Endothelial cell of umbilical vein (primary cell): ENCODE measurements at regions not wholly inside any gene's neighbourhood (a gene's known extent, or its start where the extent isn't known, plus 50 kb on each side); places are given as distances from the start of the nearest gene placed in this dataset.

Experiments used
- BruUV-seq: library from RNA; stranded (reverse); fragments of 400-500 nt; replicated peaks from 2 replicates; lab custom pipeline; 2021; lab: Mats Ljungman, UMichigan
- CTCF ChIA-PET: fragments of 300-600, 350-600 bp; sonication (Branson Sonifier 250); formaldehyde crosslinking; loops from one replicate; lab custom pipeline; 2021; ENCODE audit warnings: antibody characterized with exemption, inconsistent platforms; lab: Charles Lee
- POLR2A ChIA-PET: fragments of 300-600, 350-600 bp; sonication (Branson Sonifier 250); formaldehyde crosslinking; loops from one replicate; lab custom pipeline; 2021; ENCODE audit warnings: antibody characterized with exemption, inconsistent platforms; lab: Charles Lee
- DNase-seq: peaks from one replicate; pipeline ENCODE4 v3.0.0-alpha.2; 2011; ENCODE audit warnings: low read depth, low spot score
- FAIRE-seq: peaks from 2 replicates; lab custom pipeline; 2011; peaks lifted over from hg19 to GRCh38; lab: Jason Lieb, UNC
- H2AFZ ChIP-seq: 2 replicates; pipeline ENCODE4 v1.6.0; 2012; ENCODE audit warnings: low read depth, low read length, control low read depth, inconsistent platforms
- H3K27ac ChIP-seq: 2 replicates; pipeline ENCODE4 v1.5.1; 2011; ENCODE audit warnings: low read depth, mild to moderate bottlenecking, control low read depth, low read length, moderate library complexity; ENCODE audit not compliant: insufficient read depth
- H3K27me3 ChIP-seq, 2 experiments: 2 replicates each; pipeline versions ENCODE4 v1.6.0 to v1.6.1; 2011; ENCODE audit warnings: low read length in 2 of 2, mixed read lengths in 1 of 2; ENCODE audit not compliant: control insufficient read depth in 2 of 2, insufficient read depth in 2 of 2
- H3K36me3 ChIP-seq, 2 experiments: 2 replicates in 1 of 2; 3 replicates in 1 of 2; pipeline ENCODE4 v1.5.1; 2011; ENCODE audit warnings: low read length in 2 of 2, mild to moderate bottlenecking in 1 of 2, moderate library complexity in 1 of 2; ENCODE audit not compliant: control insufficient read depth in 2 of 2, insufficient read depth in 2 of 2; ENCODE audit errors: extremely low read depth in 1 of 2
- H3K4me1 ChIP-seq: 3 replicates; pipeline ENCODE4 v1.5.1; 2011; ENCODE audit warnings: mild to moderate bottlenecking, low read length; ENCODE audit not compliant: control insufficient read depth, insufficient read depth; ENCODE audit errors: extremely low read depth
- H3K4me2 ChIP-seq: 2 replicates; pipeline ENCODE4 v1.6.1; 2011; ENCODE audit warnings: low read length, control low read depth, mixed read lengths; ENCODE audit not compliant: insufficient read depth
- H3K4me3 ChIP-seq, 3 experiments: fragments of 200-600 bp in 1 of 3; sonication (generic), shearing (Covaris generic) in 1 of 3; replicated peaks in 1 of 3; 2 replicates each; pipeline ENCODE4 v1.5.1; 2011 to 2016; ENCODE audit warnings: control low read depth in 3 of 3, low read length in 3 of 3, mild to moderate bottlenecking in 2 of 3, inconsistent platforms in 1 of 3, low read depth in 1 of 3, moderate library complexity in 1 of 3; ENCODE audit not compliant: insufficient read depth in 1 of 3
- H3K79me2 ChIP-seq: 2 replicates; pipeline ENCODE4 v1.6.0; 2012; ENCODE audit warnings: low read length, inconsistent platforms; ENCODE audit not compliant: control insufficient read depth, insufficient read depth
- H3K9ac ChIP-seq: replicated peaks from 2 replicates; pipeline ENCODE3; 2011; ENCODE audit warnings: low read length, control low read depth; ENCODE audit not compliant: insufficient read depth; ENCODE audit errors: extremely low read depth
- H3K9me1 ChIP-seq: replicated peaks from 3 replicates; pipeline ENCODE4 v1.6.0; 2011; ENCODE audit warnings: mild to moderate bottlenecking, low read length; ENCODE audit not compliant: control insufficient read depth, insufficient read depth; ENCODE audit errors: extremely low read depth
- H3K9me3 ChIP-seq: replicated peaks from 2 replicates; pipeline ENCODE4 v1.5.1; 2012; ENCODE audit warnings: low read length, inconsistent platforms; ENCODE audit not compliant: control insufficient read depth, insufficient read depth
- H4K20me1 ChIP-seq: replicated peaks from 2 replicates; pipeline ENCODE3; 2011; ENCODE audit warnings: mild to moderate bottlenecking, low read length; ENCODE audit not compliant: control insufficient read depth, insufficient read depth; ENCODE audit errors: extremely low read depth
- CTCF ChIP-seq, 2 donors: IDR thresholded peaks; 1 replicate in 1 of 2; 2 replicates in 1 of 2; pipeline ENCODE4 v1.5.1; 2011; ENCODE audit warnings: low read length in 2 of 2, mild to moderate bottlenecking in 2 of 2, moderate library complexity in 2 of 2, control low read depth in 1 of 2, inconsistent platforms in 1 of 2, low read depth in 1 of 2; ENCODE audit not compliant: insufficient read depth in 1 of 2; ENCODE audit errors: extremely low read depth in 1 of 2
- EZH2 ChIP-seq: IDR thresholded peaks from 2 replicates; pipeline ENCODE4 v1.6.1; 2012; ENCODE audit warnings: borderline replicate concordance, low read depth, mild to moderate bottlenecking, moderate library complexity, low read length, inconsistent platforms; ENCODE audit not compliant: severe bottlenecking
- FOS ChIP-seq: IDR thresholded peaks from 2 replicates; pipeline ENCODE4 v1.6.1; 2011; ENCODE audit warnings: mild to moderate bottlenecking, low read length, moderate library complexity, borderline replicate concordance; ENCODE audit not compliant: insufficient read depth
- GATA2 ChIP-seq: IDR thresholded peaks from 2 replicates; pipeline ENCODE4 v1.7.0; 2011; ENCODE audit warnings: low read depth, mild to moderate bottlenecking, moderate library complexity, mixed read lengths, low read length; ENCODE audit not compliant: insufficient read length, insufficient read depth
- JUN ChIP-seq: IDR thresholded peaks from 2 replicates; pipeline ENCODE4 v1.6.1; 2011; ENCODE audit warnings: borderline replicate concordance, low read depth; ENCODE audit not compliant: insufficient read length, insufficient read depth
- MAX ChIP-seq: IDR thresholded peaks from 2 replicates; pipeline ENCODE4 v1.6.1; 2011; ENCODE audit not compliant: insufficient read depth, insufficient read length
- MYC ChIP-seq: IDR thresholded peaks from one replicate; pipeline ENCODE4 v1.6.1; 2011; ENCODE audit warnings: mild to moderate bottlenecking, low read depth, low read length
- POLR2A ChIP-seq: IDR thresholded peaks from 2 replicates; pipeline ENCODE4 v1.6.1; 2012; ENCODE audit warnings: low read depth, mild to moderate bottlenecking, control low read depth, low read length
- POLR2AphosphoS5 ChIP-seq: IDR thresholded peaks from 2 replicates; pipeline ENCODE4 v1.6.1; 2012; ENCODE audit warnings: low read depth, mild to moderate bottlenecking, control low read depth, low read length, moderate library complexity; ENCODE audit not compliant: insufficient read depth
- dilution Hi-C: fragments of 300-500 bp; cut with MboI; formaldehyde crosslinking; loops from one replicate; pipeline ENCODE4 v1.15.0; 2019; ENCODE audit warnings: low sequenced_read_pairs; ENCODE audit not compliant: extremely low pct_ligation_motif_present
- intact Hi-C: fragments of 100-400 bp; cut with micrococcal nuclease; formaldehyde crosslinking; loops from one replicate; pipeline ENCODE4 v1.10.0; 2022

- intact Hi-C loops, result no loop called here
- Histone ChIP-seq H3K27me3 (peaks cover 7% of the 10 kb centered on the region in 2 experiments), H4K20me1 (no peaks in the 10 kb centered on the region), H3K4me2 (no peak overlapping the region), H3K27ac (no peak overlapping the region), H3K79me2 (no peaks in the 10 kb centered on the region), H3K36me3 (no peaks in the 10 kb centered on the region), H3K4me3 (no peak overlapping the region), H3K9me3 (no peaks in the 10 kb centered on the region), H2AFZ (no peak overlapping the region), H3K9me1 (no peaks in the 10 kb centered on the region), H3K4me1 (peaks cover 4% of the 10 kb centered on the region), H3K9ac (no peak overlapping the region)
- FAIRE-seq (no peak), DNase-seq (no peak)
- ChIA-PET CTCF (no interaction called here), POLR2A (no interaction called here)
- BruUV-seq, result no TSS peak
- TF ChIP-seq GATA2 (no peak), FOS (no peak), POLR2A (no peak), EZH2 (no peak), JUN (no peak), MYC (no peak), POLR2AphosphoS5 (no peak), CTCF (IDR thresholded peaks at IDR 0.05; ENCODE audit: extremely low read depth in 1 of 2, insufficient read depth in 1 of 2, low read depth in 1 of 2, low read length in 2 of 2) (no peak), MAX (no peak)
- dilution Hi-C loops, result no loop called here
Measured at GRCh38 chr5:56463944-56464571, 230.9 kb upstream of the ANKRD55 start.
